COLO668 (cell line): ENCODE measurements at regions not wholly inside any gene's neighbourhood (a gene's known extent, or its start where the extent isn't known, plus 50 kb on each side); places are given as distances from the start of the nearest gene placed in this dataset.
"Not testable (repeated sequence)": the region's sequence is repeated elsewhere in the genome, so short reads cannot be mapped to it uniquely, and the experiment has no call there.

Source experiments
- DNase-seq: peaks from one replicate; lab custom pipeline; 2025; ENCODE audit not compliant: unreplicated experiment; lab: John Stamatoyannopoulos, UW

DNA sequence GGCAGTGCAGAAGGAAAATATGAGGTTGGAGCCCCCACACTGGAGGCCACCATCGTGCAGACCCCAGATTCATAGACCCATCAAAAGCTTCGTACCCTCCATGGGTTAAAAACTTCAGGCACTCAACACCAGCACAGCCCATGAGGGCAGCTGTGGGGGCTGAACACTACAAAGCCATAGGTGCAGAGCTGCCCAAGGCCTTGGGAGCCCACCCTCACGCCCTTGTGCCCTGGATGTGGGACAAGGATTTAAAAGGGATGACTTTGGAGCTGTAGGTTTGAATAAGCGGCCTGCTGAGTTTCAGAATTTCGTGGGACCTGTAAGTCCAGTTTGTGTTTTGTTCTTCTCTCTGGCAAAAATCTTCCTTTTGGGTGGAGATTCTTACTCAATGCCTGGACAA is 747.6 kb downstream of the SPATA31A6 start:
- not testable (repeated sequence) for DNase-seq

DNA sequence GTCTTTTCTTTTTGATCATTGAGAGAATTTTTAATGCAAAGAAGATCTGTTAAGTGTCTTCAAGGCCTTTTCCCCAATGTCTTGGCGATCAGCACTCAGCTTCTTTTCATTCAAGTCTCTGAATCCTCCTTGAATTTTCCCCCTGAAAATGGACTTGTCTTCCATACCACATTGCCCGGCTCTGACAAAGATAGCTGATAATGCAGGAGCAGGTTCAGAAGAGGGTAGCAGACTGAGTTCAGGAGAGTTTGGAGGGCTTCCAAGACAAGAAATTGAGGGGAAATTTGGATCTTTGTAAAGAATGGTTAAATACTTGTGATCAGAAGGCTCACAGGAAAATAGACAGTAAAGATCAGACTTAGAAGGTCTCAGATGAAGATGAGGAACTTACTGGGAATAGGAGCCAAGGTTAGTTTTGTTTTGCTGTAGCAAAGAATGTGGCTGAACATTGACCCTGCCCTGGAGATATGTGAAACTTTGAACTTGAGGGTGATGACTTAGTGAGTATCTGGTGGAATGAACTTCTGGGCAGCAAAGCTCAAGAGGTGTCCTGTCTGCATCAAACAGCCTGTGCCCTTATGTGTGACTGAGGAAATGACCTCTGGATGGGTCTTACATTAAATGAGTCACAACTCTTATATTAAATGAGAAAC is 754.2 kb downstream of the SPATA31A6 start:
- not testable (repeated sequence) for DNase-seq

DNA sequence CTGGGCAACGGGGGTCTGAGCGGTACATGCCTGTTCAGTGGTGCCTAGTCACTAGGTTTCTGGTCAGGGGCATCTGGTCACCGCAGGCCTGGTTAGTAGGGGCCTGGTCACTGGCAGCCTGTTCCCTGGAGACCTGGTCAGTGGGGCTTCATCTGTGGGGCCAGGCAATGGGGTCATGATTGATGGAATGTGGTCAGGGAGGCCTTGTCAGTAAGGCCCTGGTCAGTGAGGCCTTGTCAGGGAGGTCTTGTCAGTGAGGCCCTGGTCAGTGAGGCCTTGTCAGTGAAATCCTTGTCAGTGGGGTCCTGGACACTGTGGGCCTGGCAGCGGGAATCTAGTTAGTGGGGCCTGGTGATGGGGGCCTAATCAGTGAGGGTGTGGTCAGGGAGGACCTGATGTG is 763.6 kb downstream of the SPATA31A6 start:
- DNase-seq, result peak; percentile 1

DNA sequence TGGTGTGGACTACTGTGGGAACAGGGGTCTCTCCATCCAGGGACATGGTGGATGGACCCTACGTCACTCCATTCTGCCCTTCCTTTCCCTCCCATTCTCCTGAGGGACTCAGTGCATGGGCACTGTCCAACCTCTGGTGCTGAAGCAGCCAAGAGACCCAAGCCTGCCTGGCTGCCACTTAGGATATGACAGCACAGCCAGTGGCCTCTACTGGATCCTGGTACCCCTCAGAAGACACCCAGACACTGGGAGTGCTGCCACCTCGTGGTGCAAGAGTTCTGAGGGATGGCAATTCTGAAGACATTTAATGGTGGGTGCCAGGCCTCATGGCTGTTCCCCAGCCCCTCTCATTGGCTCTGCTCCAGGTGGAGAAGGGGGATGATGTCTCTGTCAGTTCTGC is 767.8 kb downstream of the SPATA31A6 start:
- not testable (repeated sequence) for DNase-seq

DNA sequence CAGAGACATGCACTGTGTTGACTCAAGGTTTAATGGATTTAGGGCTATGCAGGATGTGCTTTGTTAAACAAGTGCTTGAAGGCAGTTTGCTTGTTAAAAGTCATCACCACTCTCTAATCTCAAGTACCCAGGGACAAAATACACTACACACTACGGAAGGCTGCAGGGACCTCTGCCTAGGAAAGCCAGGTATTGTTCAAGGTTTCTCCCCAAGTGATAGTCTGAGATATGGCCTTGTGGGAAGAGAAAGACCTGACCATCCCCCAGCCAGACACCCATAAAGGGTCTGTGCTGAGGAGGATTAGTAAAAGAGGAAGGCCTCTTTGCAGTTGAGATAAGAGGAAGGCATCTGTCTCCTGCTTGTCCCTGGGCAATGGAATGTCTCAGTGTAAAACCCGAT is 781.7 kb downstream of the SPATA31A6 start:
- not testable (repeated sequence) for DNase-seq

DNA sequence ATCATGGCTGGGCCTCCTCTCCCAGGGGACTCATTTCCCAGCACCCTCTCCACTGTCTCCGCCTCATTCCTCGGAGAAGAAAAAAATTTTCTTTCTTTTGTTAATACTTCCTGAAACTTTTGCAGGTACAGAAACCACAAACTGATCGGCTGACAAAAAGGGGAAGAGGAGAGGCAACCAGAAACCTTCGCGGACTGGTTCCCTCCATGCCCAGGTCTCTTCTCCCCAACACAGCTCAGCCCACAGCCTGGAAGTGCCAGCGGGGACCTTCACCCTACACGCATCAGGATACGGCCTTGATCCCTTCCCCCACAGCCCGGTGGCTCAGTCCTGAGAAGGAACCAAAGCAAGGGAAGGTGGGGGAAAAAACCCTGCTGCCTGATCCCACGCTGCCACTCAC is 788.4 kb downstream of the SPATA31A6 start:
- DNase-seq, result not testable (repeated sequence)

DNA sequence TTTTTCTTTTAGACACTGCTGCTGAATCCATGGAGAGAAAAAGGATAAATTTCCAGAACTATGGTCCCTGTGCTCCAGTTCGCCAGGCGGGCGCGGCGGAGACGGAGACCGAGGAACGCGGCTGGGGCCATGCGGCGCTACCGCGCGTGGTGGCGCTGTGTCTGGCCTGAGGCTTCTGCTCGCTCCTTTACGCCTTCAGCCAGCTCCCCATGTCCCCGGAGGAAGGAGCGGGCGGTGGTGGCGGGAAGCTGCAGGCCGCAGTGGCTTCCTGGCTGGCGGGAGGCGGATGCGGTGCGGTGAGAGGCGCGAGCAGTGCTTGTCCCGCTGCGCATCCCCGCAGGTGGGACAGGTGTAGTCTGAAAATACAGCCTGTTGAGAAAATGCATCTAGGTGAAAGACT is 791.3 kb downstream of the SPATA31A6 start:
- DNase-seq, result not testable (repeated sequence)

DNA sequence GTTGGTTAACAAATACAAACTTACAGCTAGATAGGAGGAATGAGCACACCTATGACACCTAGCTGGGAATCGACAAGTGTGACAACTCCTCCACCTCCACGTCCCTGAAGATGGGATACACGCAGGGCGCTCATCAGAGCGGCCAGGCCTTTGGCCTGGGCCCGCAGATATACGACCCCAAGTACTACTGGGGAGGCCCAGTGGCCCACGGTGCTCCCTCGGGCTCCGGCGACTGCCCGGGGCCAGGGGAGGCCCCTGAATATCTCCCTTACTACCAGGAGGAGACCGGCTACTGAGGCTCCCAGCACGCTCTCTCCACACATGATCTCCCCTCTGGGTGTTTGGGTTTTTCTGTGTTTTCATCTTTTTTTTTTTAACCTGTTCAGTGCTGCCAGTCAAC is 801.3 kb downstream of the SPATA31A6 start:
- DNase-seq, result not testable (repeated sequence)
